LHCN-M2 (cell line): ENCODE measurements at regions not wholly inside any gene's neighbourhood (a gene's known extent, or its start where the extent isn't known, plus 50 kb on each side); places are given as distances from the start of the nearest gene placed in this dataset.

Experiments used
- DNase-seq: peaks from one replicate; pipeline ENCODE4 v3.0.0-alpha.2; 2012; ENCODE audit warnings: low read depth

DNA sequence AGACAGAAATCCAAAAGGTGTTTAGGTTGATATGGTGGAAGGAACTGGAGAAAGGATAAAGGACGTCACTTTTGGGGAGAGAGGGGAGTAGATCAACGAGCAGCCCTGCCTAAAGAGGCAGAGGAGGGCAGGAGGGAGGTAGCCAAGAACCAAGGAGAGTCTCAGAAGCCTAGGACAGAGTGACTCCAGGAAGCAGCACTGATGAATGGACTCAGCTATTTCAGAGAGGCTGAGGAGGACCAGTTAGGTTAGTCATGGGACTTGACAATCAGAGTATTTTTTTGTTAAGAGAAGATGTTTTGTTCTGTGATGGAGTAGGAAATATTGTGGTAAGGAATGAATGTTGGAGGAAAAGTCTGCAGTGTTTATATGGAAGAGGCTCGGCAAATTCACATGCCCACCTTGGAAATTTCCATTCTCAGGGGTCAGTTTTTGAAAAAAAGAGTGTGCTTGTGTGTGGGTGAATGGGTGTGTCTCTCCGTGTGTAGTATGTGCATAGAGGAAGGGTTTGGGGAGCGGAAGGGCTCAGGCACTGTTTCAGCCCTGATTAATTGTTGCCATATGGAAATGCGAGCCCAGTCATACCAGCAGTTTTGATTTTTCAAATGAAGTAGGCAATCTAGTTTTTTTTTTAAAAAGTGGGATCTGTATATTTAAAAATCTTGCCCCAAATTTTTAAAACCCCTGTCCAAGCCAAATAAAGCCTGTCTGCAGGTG lies 303.6 kb downstream of the SAMD5 start:
- no peak for DNase-seq

DNA sequence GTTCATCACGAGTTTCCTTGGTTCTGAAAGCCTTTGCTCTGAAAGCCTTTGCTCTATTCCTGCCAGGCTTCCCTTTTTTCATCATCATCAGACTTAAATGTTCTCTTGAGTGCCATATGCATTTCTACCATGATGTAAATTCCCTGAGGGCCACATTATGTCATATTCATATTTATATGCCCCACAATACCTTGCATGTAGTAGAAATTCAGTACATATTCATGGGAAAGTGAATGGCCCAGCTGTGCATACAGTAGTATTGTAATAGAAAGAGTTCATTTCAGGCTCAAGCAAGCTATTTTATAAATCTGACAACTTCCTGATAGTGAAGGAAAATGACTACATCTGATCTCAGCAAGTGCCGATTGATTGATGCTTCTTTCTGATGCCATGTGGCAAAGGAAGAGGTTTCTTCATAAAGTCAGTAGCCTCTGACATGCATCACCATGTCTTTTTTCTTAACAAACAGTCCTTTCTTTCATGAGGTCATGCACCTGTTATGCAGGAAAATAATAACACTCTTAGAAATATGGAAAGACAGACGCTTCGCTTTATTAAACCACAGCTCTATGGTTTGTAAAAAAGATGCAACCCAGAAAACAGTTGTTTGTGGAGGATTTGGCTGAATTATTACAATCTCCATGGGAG lies 308.7 kb downstream of the SAMD5 start:
- DNase-seq, result no peak

DNA sequence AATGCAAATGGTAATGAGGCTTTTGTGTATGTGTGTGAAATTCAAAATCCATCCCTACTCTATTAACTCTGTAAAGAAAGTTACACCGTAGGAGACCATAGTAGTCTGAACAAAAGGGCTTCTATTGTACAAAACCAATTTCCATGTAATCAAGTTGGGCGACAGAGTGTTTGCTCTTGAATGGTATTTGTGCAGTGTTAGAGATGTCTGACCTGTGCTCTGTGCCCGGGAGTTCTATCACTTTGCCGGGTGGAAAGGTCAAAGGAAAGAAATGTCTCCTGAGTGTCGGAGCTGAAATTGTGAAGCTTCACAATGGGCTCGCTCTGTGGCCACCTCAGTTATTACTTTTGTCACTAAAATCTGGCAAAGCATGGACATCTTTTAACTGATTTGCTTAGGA lies 312.0 kb downstream of the SAMD5 start:
- DNase-seq, result no peak

DNA sequence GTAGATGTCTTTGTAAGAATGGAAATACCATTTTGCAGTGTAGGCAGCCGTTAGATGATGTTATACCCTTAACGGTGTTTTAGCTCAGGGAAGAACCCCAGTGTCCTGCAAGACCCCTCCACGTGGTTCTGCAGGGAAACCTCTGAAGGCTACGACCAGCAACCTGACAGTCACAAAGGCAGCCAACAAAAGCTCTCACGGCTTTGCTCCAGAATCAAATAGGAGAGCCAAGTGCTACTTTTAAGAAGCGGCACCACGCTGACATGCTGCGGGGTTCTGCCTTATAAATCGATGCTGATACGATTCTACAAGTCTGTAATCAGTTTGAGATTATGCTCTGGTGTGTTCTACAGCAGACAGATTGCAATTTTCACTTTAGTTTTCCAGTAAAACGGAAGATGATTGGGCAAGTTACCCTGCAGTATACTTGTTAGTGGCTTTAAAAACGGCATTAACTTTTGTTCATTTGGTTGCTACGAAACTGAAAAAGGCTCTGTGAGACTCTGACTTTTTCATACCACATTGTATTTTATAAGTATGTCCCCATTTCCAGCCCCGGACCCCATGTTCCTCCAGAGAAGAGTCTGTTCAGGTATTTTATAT lies 312.9 kb downstream of the SAMD5 start:
- no peak for DNase-seq

DNA sequence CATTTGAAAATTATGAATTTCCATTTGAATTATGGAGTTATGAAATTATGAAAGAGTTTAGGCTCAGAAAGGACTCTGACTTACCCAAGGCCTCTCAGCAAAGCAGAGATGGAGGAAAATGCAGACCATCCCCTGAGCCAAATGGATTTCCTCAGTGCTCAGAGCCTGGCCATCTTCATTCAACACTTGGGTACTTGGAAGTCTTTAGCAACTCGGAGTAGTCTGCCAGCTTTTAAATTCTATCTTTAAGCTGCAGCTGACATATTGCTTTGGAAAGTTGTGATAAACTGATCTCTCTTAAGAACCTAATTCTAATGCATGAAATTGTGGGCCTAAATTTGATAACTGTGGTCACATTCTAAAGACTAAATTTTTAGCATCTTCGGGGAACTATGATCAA lies 315.4 kb downstream of the SAMD5 start:
- DNase-seq, result no peak

DNA sequence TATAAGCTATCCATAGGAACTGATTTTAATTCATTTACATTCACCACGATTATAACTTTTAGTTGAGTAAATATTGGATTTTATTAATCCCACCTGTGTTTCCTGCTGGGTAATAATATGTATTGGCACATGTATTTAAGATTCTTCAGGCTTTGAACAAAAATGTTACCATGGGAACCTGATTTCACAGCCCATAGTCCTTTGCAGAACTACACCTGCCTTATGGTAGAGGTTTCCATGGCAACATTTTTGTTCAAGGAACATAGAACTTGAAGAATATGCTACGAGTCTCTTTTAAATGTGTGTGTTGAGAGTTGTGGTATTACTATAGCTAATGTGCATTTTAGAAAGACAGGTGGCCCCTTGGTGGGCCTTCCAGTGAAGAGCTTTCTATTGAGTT lies 317.4 kb downstream of the SAMD5 start:
- no peak for DNase-seq

DNA sequence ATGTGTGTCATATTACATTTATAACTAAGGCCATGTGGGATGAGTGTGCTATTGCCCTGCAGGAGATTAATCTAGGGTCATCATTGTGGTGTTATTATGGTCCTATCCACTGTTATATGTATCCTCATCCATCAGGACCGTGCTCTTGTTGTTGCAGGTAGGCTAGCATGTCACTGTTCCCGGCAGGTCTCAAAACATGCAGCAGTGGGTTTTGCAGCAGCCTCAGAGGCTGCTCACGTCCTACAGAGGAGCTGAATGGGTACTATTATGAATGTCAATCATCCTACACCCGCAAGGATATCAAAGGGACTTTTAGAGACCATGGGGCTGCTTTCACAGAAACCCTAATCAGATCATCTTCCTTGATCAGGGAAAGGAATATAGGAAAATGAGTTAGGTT lies 318.2 kb downstream of the SAMD5 start:
- no peak for DNase-seq

DNA sequence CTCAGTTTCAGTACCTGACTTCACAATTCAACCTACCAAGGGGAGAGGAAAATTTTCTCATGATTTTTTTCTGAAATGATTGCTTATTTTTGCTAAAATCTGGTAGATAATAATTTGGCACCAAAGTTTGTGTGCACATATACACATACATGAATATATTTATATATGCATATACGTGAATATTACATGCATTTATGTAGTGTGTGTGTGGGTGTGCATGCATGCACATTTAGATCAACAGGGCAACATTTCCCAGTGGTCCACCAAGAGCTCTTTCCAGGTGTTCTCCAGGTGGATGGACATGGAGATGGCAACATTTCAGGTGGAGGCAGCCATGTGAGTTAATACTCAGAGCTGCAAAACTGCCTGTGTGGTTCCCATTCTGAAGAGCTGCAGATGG lies 320.9 kb downstream of the SAMD5 start:
- DNase-seq, result no peak

DNA sequence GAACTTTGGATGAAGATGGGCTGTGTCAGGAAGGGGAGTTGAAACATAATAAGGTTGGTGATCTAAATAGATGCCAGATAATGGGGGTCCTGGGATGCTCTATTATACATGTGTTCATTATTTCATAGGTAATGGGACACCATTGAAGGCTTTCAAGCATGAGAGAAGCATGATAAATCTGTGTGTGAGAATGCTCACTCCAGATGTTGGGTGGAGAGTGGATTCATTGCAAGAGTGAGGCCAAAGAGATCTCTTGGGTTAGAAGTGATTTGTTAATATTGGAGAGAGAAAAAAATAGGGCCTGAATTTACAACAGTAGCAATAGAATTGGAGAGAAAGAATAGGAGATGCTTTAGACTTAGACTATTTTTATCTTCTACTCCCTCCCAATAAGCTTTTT lies 321.3 kb downstream of the SAMD5 start:
- DNase-seq, result no peak

DNA sequence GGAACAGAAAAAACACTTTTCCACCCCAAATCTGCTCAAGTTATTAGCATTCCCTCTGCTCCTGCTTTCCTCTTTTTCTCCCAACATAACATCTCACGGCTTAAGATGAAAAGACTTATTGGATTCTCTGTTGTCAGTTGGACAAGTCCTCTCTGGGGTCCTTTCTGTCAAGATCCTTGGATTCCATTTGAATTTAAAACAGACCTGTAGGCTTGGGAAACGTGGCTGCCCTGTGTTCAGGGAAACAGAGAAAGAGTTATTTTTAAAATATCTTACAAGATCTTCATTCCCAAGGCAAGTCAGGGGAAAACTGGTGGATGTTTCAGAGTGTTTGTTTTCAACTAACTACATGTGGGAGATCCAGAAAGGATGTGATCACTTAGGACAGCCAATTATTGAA lies 322.9 kb downstream of the SAMD5 start:
- no peak for DNase-seq

DNA sequence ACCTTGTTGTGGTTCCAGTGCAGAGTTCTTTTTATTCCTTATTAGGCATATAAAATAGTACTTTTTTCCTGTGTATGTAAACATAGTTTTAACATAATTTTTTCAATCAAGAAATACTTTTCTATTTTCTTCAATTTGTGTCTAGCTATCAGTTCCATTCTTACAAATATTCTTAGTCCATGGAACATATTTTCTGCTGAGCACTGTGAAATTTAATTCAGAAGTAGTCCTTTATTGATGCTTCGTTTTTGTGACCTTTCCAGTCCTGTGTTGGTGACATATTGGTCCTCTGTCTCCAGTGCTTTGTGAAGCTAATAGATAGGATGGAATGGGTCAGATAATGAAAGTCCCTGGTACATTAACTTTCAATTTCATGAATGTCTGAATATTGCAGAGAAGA lies 325.1 kb downstream of the SAMD5 start:
- no peak for DNase-seq

DNA sequence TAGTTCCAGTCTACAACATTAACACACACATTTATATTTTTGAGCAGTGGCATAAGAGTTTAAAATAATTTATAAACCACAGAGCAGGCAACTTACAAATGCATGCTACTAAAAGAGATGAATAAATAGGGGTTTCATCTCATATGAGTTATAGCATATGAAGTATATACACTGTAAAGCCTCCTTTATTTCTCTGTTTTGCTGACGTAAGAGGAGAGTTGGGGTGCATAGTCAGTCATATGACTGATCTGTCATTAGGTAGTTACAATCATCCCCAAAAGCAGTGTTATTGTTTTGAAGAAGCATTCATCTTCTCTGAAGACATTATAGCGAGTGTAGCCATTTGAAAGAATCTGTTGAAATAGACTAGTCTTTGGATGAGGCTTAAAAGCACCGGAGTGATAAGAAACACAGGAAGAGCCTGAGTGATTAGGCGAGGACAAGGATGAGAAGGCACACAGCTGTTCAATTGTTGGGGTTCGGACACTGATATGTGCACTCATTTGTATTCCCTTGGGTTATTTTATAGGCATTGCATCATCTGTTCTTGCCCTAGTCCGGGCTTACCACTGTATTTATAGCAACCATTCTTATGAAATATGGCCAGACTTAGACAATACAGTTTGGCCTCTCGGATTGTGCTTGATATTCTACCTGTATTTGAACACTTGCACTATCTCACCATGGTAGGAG lies 325.7 kb downstream of the SAMD5 start:
- peak; percentile 38 for DNase-seq

DNA sequence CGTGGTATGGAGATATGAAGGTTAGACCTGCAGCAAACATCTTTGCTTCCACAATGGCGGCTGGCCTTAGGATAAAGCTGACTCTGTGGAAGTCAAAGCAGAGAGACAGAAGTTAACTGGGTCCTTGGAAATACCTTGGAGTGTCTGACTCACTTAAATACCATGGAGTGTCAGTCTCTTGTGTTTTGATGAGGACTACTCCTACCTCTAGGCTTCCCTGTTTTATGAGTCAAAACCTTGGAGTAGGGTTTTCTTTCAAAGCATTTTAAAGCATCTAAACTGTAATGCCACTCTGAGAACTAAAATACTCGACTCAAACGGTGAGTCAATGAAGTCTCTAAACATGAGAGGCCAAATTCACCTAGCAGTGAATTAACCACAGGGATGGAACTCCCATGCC lies 329.1 kb downstream of the SAMD5 start:
- no peak for DNase-seq

DNA sequence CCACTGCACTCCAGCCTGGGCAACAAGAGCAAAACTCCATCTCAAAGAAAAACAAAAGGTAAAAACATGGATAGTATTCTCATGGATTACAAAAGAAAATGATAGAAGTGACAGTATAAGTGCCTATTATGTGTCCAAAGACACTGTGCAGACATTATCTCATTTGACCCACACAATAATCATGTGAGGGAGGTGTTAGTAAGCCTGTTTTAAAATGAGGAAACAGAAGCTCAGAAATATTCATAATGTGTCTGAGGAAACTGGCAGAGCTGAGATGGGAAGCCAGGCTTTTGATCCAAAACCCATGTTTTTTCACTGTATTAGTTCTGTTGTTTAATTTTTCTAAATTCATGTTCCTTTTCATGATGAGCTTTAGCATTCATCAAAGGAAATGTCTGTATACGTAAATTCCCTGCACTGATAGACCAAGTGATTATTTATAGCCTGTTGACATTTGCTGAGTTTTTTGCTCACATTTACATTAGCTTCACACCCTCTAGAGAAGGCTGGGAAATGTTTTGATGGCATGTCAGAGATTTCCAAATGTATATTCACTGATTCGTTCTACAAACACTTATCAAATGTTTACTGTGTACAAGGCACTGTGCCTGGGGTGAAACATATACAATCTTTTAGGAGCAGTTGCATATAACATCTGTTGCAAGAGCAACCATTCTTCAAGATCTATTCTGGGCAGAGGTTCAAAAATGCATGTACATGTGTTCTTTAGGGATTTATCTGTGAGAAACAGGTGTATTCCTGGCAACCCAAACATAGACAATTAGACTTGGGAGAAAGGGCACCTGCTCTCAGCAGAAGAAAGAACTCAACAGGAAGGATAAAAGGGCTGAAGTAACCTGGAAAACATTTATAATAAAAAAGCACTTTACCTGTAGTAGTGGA lies 331.5 kb downstream of the SAMD5 start:
- DNase-seq, result no peak

DNA sequence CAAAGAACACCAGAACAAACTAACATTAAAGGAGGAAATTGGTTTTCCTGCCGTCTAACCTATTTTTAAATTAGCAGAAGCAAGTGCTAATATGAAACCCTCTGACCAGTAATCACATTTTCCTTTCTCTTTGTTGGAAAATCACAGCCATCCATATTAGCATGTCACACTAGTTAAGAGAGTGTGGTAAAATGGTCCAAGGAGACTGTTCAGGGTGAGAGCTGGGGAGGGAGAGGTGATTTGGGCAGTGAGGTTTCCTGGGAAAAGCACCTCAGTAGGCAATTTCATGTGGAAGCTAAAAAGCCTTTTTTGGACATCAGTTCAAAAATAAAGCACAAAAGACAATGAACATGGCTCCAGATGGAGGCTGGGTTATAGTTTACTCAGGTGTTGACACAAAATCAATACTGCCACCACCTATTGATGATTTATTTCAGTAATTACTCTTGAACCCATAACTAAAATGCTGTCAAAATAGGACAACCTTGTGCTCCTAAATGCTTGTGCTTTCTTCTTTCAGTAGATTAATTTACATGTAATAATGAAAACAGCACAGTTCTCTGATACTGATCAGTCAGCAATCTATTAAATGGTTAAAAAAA lies 333.2 kb downstream of the SAMD5 start:
- DNase-seq, result no peak

DNA sequence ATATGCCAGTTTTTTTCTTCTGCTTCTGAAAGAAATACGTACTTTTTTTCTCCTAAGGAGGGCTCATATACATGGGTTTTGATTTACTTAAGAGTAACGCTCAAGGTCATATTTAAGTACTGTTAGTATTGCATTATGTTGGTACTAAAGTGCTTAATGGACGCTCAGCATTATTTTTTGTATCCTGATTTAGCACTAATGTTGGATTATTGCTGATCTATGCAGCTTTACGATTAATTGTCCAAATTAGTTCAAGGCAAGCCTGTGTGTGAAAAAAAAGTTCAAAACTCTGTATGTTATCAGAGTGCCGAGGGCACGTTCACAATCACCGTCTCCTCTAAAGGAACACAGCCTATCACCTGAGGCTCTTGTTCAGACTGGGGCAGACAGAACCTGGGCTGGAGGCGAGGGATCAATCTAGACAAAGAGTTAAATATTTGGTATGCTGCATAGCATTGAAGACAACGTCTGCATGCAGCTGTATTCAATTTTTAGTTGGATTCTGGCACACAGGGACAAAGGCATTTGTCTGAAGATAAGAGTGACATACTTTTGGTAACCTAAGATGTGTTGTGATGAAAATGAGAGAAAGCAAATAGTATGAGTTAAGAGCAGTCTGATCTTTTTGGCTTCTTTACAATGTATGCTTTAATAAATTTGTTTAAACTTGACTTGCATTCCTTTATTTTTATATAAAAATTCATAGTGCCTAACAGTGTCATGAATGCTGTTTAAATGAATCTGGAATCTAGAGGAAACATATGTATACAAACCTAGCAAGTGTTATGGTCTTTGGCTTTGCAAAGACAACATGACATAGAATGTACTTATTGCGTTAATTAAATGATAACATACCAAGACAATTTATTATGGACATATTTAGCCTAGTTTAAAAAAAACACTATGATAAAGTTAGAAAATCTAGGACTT lies 341.2 kb downstream of the SAMD5 start:
- no peak for DNase-seq

DNA sequence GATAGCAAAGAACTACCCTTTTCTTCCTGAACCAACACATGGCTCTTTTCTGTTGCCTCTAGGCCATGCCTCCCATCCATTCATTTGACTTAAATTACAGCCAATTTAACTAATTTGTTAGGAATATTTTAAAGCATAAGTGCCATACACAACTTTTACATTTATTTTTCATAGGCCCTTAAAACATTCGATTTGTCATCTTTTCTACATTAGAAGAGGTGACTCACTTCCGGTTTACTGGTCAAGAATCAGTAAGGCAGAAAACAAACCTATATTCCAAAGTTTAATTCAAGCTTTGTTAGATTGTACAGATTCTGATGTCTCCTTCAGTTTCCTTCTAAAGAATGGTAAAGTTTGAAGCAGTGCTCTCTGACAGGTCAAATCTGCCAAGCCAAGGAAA lies 344.3 kb downstream of the SAMD5 start:
- peak; percentile 21 for DNase-seq

DNA sequence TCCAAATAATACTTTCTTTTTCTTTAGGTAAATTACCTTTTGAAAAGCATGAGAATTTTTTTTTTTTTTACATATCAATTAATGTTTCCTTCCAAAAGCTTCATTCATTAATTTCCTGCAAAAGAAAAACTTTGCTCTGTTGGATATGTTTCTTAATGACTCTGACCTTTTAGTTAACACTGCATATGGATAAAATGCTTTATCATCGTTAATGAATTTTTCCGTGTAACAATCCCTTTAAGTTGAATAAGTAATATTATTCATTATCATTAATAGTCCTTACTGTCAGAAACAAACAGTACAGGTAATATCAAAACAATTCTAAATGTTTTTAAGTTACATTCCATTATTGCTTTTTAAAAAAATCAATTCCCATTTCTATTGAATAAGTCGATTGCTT lies 345.1 kb downstream of the SAMD5 start:
- DNase-seq, result no peak

DNA sequence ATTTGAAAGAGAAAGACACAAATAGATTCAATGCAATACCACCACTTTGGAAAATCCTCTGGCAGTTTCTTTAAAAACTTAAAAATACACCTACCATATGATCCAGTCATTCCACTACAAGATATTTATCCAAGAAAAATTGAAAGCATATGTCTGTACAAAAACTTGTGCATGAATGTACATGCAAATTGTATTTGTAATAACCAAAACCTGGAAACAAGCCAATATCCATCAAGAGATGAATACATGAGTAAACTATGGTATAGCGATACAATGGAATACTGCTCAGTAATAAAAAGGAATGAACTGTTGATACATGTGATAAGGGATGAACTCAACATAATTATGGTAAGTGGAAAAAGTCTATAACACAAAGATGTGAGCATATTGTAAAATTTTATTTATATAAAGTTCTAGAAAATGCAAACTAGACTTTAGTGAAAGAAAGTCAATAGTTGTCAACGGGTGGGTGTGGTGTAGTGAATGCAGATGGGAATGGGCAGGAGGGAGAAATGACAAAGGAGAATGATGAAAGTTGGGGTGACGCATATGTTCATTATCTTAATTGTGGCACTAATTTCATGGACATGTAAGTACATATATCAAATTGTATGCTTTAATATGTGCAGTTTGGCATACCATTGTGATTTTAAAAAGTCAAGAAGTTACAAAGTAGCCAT lies 347.5 kb downstream of the SAMD5 start:
- no peak for DNase-seq
